Left ventricle myocardium superior (tissue), 1 donor: ENCODE measurements at regions not wholly inside any gene's neighbourhood (a gene's known extent, or its start where the extent isn't known, plus 50 kb on each side); places are given as distances from the start of the nearest gene placed in this dataset.
A peak's percentile ranks its signal among the peaks of the same experiment; 100 is the strongest.

Experiments used
- ATAC-seq: fragments of 200-7000 bp; cut with Tn5 transposase; one replicate; pipeline ENCODE4 v1.9.1; 2020; ENCODE audit warnings: mild to moderate bottlenecking, moderate library complexity
- DNase-seq: peaks from one replicate; pipeline ENCODE4 v3.0.0-alpha.2; 2020
- intact Hi-C: fragments of 100-400 bp; cut with micrococcal nuclease; formaldehyde crosslinking; loops from one replicate; pipeline ENCODE4 v1.11.0; 2022
- donor health status: DM: no; HTN: yes; CAD: no; lungs with severe emphysema.

DNA sequence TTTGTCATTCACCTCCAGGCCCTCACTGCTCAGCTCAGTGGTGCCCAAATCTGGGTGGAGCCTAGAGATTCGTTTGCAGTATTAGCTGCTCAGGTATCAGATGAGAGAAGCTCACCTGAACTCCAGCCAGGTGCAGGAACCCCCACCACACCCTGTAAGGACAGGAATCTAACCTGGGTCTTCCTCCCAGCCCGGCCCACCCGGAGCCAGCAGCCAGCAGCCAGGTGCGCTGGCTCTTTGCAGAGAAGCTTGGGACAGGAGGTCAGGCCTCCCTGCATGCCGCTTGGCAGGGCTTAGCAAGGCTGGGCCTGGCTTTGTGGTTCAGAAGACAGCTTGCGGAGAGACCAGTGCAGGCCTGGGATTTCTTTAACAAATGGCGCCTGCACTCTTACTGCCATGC, 125.6 kb upstream of the MYL2 start:
- intact Hi-C loops = no loop called here
- DNase-seq (no peak), ATAC-seq (no peak)

- DNase-seq = no peak
- ATAC-seq = no peak
- intact Hi-C loops = no loop called here
These were observed 120.7 kb upstream of the MYL2 start for GRCh38 chr12:111041091-111041490.

DNA sequence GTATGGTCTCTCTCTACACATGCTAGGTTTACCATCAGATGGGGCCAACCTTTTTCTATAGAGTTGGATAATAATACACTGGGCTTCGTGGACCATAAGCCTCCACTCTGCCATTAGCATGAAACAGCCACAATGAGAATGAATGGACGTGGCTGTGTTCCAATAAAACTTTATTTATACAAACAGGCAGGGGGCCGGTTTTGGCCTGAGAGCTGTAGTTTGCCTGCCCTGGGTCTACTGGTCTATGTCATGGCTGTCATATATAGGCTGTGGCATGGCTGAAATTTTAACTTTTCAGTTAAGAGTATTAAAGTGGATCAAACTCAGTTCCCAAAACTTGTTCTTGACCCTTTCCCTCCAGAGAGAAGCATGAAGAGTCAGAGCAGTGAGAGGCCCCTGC, 120.3 kb upstream of the MYL2 start:
- ATAC-seq = no peak
- intact Hi-C loops = no loop called here

DNA sequence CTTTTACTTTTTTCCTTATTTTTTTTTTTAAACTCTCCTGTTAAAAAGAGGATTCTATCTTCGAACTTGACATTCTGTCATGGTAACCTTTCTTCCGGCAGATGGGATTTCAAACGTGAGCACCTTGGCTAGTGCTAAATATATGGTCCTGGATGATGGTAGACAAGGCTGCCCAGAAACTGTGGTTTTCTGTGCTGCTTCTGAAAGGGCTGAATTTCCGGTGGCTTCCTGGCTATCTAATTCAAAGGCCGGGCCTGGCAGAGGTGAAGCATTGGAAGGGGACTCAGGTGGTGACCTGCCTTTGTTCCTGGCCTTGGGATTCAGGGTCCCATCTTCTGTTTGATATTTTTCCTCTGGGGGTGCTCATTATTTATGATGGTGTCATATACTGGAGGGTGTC, 118.6 kb upstream of the MYL2 start:
- no peak for ATAC-seq
- intact Hi-C loops = no loop called here
- DNase-seq = no peak

More for the DNA sequence above, 120.3 kb upstream of the MYL2 start:
- DNase-seq = no peak

DNA sequence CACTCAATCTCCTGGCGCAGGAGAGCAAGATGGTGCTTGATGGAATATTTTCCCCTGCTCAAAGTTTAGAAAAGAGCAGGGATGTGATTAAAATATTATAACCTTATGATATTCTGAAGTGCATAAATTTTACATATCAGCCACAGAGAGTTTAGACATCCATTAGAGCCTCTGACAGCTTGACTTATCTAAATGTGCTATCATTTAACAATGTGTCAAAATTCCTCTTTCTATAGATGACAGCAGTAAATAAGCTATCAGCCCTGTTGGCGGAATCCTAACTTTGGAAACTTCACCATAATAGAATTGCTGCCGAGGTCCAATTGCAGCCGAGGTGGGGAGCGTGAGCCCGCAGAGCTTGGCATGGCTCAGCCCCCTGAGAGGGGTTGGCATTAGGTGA, 117.7 kb upstream of the MYL2 start:
- DNase-seq (no peak), ATAC-seq (no peak)
- intact Hi-C loops = no loop called here

- no peak for ATAC-seq
- DNase-seq = no peak
- intact Hi-C loops = no loop called here
These were observed 116.7 kb upstream of the MYL2 start for GRCh38 chr12:111037047-111037446.

DNA sequence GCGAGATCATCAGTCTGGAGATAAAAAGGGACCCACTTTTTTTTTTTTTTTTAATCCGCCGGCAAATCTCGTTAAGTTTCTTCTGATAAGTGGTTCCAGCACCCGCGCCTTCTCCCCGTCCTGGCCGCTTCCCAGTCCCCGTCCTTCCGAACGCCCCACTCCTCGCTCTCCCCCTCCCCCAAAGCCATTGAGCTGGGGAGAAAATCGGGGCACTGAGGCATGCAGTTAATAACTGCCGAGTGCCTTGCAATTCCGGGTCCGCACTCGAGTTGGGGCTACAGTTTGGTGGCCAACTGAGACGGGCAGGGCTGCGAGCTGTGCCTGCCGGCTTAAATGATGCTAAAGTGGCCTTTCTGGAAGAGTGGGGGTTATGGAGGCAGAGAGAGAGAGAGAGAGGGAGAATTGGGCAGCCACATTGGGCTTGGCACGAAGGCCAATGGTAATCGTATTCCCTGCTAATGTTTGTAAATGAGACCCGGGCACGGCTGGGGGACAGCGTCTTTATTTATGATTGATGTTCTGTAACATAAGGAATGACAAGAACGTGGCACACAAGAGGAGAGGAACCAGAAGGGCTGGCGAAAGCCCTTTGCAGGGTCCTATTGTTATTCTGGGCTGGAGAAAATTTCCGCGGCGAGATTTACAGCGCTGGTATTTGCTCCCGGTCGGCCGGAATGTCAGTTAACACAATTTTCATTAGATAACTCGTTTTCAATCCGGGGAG, 115.4 kb upstream of the MYL2 start:
- DNase-seq = no peak

GRCh38 chr12:111034886-111035577, 114.7 kb upstream of the MYL2 start:
- DNase-seq = no peak
- intact Hi-C loops = no loop called here
- ATAC-seq = no peak

More for the DNA sequence above, 115.4 kb upstream of the MYL2 start:
- ATAC-seq = no peak
- intact Hi-C loops = no loop called here

GRCh38 chr12:111034083-111034885, 113.9 kb upstream of the MYL2 start, which contains the start of gene CUX2:
Gene CUX2, plus strand, starts transcription at chr12:111034165.
- DNase-seq (no peak), ATAC-seq (peak; percentile 41)
- intact Hi-C loops = no loop called here

DNA sequence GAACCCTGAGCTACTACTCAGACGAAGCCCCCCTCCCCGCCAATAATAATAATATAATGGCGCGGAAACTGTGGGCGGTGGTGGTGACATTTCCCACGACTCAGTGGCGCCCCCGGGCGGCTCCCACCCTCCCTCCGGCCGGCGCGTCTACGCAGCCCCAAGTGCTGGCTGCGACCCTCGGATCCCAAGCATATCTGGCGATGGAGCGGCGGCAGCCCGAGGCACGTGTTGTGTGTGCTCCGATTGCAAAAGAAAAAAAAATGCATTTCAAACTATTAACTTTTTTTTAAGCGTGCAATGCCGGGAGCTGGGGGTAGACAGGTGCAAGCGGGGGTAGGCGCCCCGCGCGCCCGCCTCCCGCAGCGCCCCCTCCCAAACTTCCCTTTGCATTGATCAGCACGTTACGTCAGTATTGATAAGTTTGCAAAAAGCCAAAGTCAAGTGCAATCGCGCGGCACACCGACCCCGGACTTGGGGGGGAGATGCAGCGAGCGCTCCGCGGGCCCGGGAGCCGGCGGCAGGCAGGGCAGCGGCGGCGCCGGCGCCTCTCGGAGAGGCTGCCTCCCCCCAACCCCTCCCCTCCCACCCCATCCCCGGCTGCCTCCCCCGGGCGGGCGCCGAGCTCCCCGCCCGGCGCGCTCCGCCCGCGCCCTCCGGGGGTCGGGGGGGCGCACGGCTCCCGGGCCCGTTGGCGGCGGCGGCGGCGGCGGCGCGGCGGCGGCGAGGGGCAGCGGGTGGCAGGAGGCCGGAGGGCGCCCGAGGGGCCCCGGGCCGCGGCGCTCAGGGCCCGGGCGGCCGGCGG, 113.1 kb upstream of the MYL2 start:
- intact Hi-C loops = no loop called here
- DNase-seq = no peak

GRCh38 chr12:111032591-111032919, 112.2 kb upstream of the MYL2 start:
- intact Hi-C loops = no loop called here
- ATAC-seq (no peak), DNase-seq (no peak)

More for the DNA sequence above, 113.1 kb upstream of the MYL2 start:
- ATAC-seq = no peak

DNA sequence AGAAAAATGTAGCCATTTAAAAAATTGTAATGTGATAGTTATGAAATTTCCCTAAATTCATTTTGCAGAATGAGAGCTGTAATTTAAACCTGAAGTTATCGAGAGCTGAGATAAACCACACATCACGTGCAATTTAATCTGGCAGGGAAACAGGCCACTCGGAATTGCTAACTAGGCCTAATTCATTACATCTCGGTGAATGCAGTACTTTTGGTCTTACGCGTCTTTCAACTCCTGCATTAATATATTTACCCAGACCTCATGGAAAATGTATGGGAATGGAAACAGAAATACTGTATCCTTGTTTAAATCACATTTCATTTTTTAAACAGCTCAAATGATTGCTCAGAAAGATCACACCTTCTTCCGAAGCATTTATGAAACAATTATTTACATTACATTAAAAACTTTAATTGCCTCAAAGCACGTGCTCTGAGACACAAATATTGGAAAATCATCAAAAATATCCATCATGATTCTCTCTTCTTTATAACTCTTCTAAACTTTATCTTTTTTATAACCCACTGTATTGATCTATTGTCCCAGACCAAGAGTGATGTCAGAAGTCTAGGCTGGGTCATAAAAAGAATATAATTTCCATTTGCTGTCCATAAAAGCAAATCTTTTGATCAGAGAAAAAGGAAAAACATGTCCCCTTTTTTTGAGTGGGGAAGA, 111.7 kb upstream of the MYL2 start:
- ATAC-seq (no peak), DNase-seq (no peak)
- intact Hi-C loops = no loop called here

DNA sequence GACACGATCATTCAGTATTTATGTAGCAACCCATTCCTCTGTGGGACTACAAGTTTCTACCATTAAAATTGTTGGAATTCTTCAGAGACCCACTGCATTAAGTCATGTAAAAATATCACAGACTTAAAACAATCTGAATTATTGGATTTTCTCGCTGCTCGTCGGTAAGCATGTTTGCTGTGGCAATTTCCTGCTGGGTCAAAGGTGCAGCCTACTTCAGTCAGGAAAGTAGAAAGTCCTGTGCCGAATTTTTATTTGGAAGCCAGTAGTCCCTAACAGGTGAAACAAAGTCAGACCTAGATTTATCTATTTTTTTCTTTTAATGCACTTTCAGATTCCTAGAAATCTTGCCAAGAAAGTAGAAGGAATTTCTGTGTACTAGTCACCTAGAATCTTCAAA, 110.4 kb upstream of the MYL2 start:
- intact Hi-C loops = no loop called here
- no peak for DNase-seq
- ATAC-seq = no peak

DNA sequence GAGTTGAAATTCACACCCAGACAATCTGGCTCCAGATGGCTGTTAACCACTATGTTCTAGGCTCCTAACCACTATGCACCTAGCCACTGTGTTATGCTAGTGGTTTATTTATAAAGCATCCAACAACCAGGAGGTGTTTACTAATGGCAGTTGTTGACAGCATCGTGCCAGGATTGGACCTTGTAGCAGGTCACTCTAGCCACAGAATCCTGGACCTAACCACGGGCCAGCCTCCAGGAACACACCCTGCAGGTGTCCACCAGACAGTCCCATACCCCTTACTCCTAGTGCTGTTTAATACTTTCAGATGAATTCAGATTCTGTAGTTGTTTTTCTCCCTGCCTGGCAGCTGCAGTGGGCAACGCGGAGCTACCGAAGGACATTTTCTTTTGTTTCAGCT, 109.4 kb upstream of the MYL2 start:
- DNase-seq (no peak), ATAC-seq (no peak)
- intact Hi-C loops = no loop called here

GRCh38 chr12:111029305-111029704, 108.9 kb upstream of the MYL2 start:
- intact Hi-C loops = no loop called here
- no peak for DNase-seq
- no peak for ATAC-seq

DNA sequence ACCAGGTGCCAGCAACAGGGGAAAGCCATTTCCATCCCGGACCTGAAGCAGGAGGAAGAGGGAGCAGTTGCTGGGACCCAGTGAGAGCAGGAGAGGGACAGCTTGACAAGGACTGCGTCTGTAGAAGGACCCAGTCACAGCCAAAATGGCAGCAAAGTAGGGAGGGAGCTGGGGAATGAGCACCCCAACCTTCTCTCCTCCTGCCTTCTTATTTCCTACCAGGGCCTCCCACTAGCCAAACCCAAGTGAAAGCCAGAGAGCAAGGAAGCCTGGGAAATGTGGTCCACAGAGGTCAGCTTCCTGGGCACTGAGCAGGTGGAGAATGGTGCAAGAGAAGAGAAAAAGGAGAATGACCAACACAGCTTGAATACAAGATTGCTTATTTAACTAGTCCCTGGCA, 108.5 kb upstream of the MYL2 start:
- intact Hi-C loops = no loop called here
- ATAC-seq = no peak
- DNase-seq = no peak

- intact Hi-C loops = no loop called here
- ATAC-seq (no peak), DNase-seq (no peak)
These were observed 107.1 kb upstream of the MYL2 start for GRCh38 chr12:111027431-111027830.

- ATAC-seq (no peak), DNase-seq (no peak)
- intact Hi-C loops = no loop called here
These were observed 105.5 kb upstream of the MYL2 start for GRCh38 chr12:111025792-111026430.

- DNase-seq = no peak
- intact Hi-C loops = no loop called here
- ATAC-seq = no peak
These were observed 104.9 kb upstream of the MYL2 start for GRCh38 chr12:111025301-111025700.
